AG09309 (cell line): ENCODE measurements at regions not wholly inside any gene's neighbourhood (a gene's known extent, or its start where the extent isn't known, plus 50 kb on each side); places are given as distances from the start of the nearest gene placed in this dataset.

ENCODE experiments used
- DNase-seq: peaks from one replicate; pipeline ENCODE4 v3.0.0-alpha.2; 2010; ENCODE audit warnings: low read depth
- H3K4me3 ChIP-seq: 2 replicates; pipeline ENCODE4 v1.5.1; 2011; ENCODE audit warnings: mild to moderate bottlenecking, low read depth, low read length, moderate library complexity; ENCODE audit not compliant: control insufficient read depth
- TF ChIP-seq, protein P1 (sequence below): IDR thresholded peaks from 2 replicates; pipeline ENCODE4 v1.5.1; 2011; ENCODE audit warnings: mild to moderate bottlenecking, low read depth, low read length, inconsistent platforms; ENCODE audit not compliant: insufficient read depth, control insufficient read depth; ENCODE audit errors: missing control alignments

GRCh38 chr1:8200317-8201115, 117.4 kb upstream of the SLC45A1 start:
- TF ChIP-seq, protein P1, sequence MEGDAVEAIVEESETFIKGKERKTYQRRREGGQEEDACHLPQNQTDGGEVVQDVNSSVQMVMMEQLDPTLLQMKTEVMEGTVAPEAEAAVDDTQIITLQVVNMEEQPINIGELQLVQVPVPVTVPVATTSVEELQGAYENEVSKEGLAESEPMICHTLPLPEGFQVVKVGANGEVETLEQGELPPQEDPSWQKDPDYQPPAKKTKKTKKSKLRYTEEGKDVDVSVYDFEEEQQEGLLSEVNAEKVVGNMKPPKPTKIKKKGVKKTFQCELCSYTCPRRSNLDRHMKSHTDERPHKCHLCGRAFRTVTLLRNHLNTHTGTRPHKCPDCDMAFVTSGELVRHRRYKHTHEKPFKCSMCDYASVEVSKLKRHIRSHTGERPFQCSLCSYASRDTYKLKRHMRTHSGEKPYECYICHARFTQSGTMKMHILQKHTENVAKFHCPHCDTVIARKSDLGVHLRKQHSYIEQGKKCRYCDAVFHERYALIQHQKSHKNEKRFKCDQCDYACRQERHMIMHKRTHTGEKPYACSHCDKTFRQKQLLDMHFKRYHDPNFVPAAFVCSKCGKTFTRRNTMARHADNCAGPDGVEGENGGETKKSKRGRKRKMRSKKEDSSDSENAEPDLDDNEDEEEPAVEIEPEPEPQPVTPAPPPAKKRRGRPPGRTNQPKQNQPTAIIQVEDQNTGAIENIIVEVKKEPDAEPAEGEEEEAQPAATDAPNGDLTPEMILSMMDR = no peak
- no peak overlapping the region for H3K4me3 ChIP-seq
- no peak for DNase-seq

- DNase-seq = no peak
- H3K4me3 ChIP-seq = no peak overlapping the region
- TF ChIP-seq, protein P1 = no peak
Observed at GRCh38 chr1:8198522-8198921, 119.4 kb upstream of the SLC45A1 start.

- DNase-seq = peak; percentile 75
Observed at GRCh38 chr1:8197493-8198282, 120.2 kb upstream of the SLC45A1 start.

DNA sequence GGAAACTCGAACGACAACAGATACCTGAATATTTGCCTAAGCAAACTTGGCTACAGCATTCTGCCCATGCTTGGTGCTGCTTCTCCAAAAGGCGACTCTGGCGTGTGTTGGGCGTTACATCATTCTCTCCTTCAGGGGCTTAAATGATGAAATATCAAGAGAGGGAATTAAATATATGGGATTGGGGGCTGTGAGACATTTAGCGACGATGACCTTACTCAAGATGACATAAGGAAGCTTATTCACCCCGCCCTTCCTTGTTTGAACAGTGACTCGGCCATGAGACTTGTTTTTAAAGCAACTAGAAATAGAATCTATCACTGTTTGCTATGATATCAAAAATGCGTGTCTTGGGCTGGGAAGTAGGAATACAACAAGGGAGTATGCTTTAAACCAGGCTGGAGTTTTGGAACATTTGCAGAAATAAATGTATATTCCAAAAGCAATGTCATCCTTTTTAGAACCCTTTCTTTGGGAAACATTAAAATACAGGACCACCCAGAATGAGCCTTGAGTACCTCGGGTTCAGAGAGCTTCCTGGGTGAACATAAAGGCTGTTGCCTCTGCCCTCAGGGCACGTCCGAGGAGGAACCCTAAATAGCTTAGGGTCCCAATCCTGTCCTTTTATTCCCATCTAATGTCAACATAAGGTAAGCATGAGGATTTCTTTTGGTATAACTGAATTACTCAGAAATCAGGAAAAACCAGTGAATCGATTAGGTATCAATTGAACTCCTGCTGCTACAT, 123.3 kb upstream of the SLC45A1 start:
- TF ChIP-seq, protein P1 = no peak
- no peak for DNase-seq
- no peak overlapping the region for H3K4me3 ChIP-seq

More at GRCh38 chr1:8197493-8198282, 120.2 kb upstream of the SLC45A1 start:
- TF ChIP-seq, protein P1 = no peak
- H3K4me3 ChIP-seq = no peak overlapping the region

- H3K4me3 ChIP-seq = no peak overlapping the region
- DNase-seq = no peak
- TF ChIP-seq, protein P1 = no peak
Observed at GRCh38 chr1:8193840-8194406, 124.0 kb upstream of the SLC45A1 start.

DNA sequence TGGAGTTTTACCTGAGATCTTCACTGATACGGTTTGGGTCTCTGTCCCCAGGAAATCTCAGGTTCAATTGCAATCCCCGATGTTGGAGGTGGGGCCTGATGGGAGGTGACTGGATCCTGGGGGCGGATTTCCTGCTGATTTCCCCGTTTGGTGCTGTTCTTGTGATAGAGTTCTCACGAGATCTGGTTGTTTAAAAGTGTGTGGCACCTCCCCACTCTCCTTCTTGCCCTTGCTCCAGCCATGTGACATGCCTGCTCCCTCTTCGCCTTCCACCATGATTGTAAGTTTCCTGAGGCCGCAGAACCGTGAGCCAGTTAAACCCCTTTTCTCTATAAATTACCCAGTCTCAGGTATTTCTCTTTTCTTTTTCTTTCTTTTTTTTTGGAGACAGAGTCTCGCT, 126.4 kb upstream of the SLC45A1 start:
- TF ChIP-seq, protein P1 = no peak
- DNase-seq = no peak

More for the DNA sequence above, 126.4 kb upstream of the SLC45A1 start:
- H3K4me3 ChIP-seq = no peak overlapping the region
